K562 (cell line): ENCODE measurements at regions not wholly inside any gene's neighbourhood (a gene's known extent, or its start where the extent isn't known, plus 50 kb on each side); places are given as distances from the start of the nearest gene placed in this dataset.

Experiments used
- ATAC-seq: fragments of 200-7000 bp; cut with Tn5 transposase; 3 replicates; pipeline ENCODE4 v1.9.1; 2020; ENCODE audit warnings: moderate library complexity
- BruUV-seq: library from RNA; stranded (reverse); fragments of 400-500 nt; replicated peaks from 2 replicates; lab custom pipeline; 2021; lab: Mats Ljungman, UMichigan
- CTCF ChIA-PET: fragments of 300-600 bp; formaldehyde crosslinking; extraction: SDS; loops from one replicate; lab custom pipeline; 2021; ENCODE audit warnings: low intra/inter-chr PET ratio; lab: Yijun Ruan, JAX
- POLR2A ChIA-PET: fragments of 300-600, 350-650 bp; sonication (Branson Sonifier 250); formaldehyde crosslinking; extraction: SDS; loops from one replicate; lab custom pipeline; 2021; ENCODE audit warnings: antibody characterized with exemption, inconsistent platforms; lab: Yijun Ruan, JAX
- DNase-seq, 4 experiments: peaks; one replicate each; pipeline versions ENCODE4 v3.0.0 to v3.0.0-alpha.2; 2011 to 2018; ENCODE audit warnings: low spot score in 3 of 4, mixed read lengths in 3 of 4; ENCODE audit errors: extremely low read depth in 1 of 4
- FAIRE-seq: peaks from 2 replicates; lab custom pipeline; 2011; peaks lifted over from hg19 to GRCh38; lab: Jason Lieb, UNC
- H2AFZ ChIP-seq: 2 replicates; pipeline ENCODE4 v1.6.0; 2011; ENCODE audit warnings: low read depth, low read length, control low read depth, inconsistent platforms
- H3K27ac ChIP-seq: fragments of 200-600 bp; 3 replicates; pipeline ENCODE4 v1.8.0; 2011; ENCODE audit warnings: low read depth, mild to moderate bottlenecking, control low read depth, inconsistent platforms, low read length, moderate library complexity, mixed read lengths; ENCODE audit errors: extremely low read depth
- H3K27me3 ChIP-seq, 2 experiments: fragments of 300-600 bp in 1 of 2; 2 replicates in 1 of 2; 3 replicates in 1 of 2; pipeline versions ENCODE4 v1.6.0 to v1.8.0; 2011; ENCODE audit warnings: inconsistent platforms in 2 of 2, low read length in 2 of 2, mild to moderate bottlenecking in 1 of 2, mixed read lengths in 1 of 2, moderate library complexity in 1 of 2; ENCODE audit not compliant: control insufficient read depth in 2 of 2, insufficient read depth in 2 of 2
- H3K36me3 ChIP-seq: fragments of 300-600 bp; 3 replicates; pipeline ENCODE4 v1.8.0; 2011; ENCODE audit warnings: mild to moderate bottlenecking, low read length, inconsistent platforms; ENCODE audit not compliant: control insufficient read depth, insufficient read depth
- H3K4me1 ChIP-seq, 2 experiments: fragments of 200-600 bp in 1 of 2; replicated peaks in 1 of 2; 2 replicates in 1 of 2; 3 replicates in 1 of 2; pipeline versions ENCODE4 v1.5.1 to v1.8.0; 2011; ENCODE audit warnings: inconsistent platforms in 2 of 2, low read length in 2 of 2, mild to moderate bottlenecking in 1 of 2, mixed read lengths in 1 of 2, moderate library complexity in 1 of 2; ENCODE audit not compliant: control insufficient read depth in 2 of 2, insufficient read depth in 2 of 2
- H3K4me2 ChIP-seq: 2 replicates; pipeline ENCODE4 v1.6.1; 2011; ENCODE audit warnings: low read length, control low read depth, inconsistent platforms, mixed read lengths; ENCODE audit not compliant: insufficient read depth
- H3K4me3 ChIP-seq: fragments of 200-600 bp; sonication (generic), shearing (Covaris generic); 2 replicates; pipeline ENCODE4 v1.5.1; 2016; ENCODE audit warnings: control low read depth, inconsistent platforms
- H3K79me2 ChIP-seq: fragments of 200-600 bp; 3 replicates; pipeline ENCODE4 v1.8.0; 2011; ENCODE audit warnings: low read length, inconsistent platforms; ENCODE audit not compliant: control insufficient read depth, insufficient read depth
- H3K9ac ChIP-seq, 2 experiments: 2 replicates each; pipeline versions ENCODE4 v1.6.0 to v1.6.1; 2011; ENCODE audit warnings: low read depth in 2 of 2, low read length in 2 of 2, control low read depth in 1 of 2, inconsistent platforms in 1 of 2, mild to moderate bottlenecking in 1 of 2, mixed read lengths in 1 of 2; ENCODE audit not compliant: insufficient read depth in 1 of 2
- H3K9me1 ChIP-seq: one replicate; pipeline ENCODE4 v1.6.0; 2011; ENCODE audit warnings: inconsistent platforms, mild to moderate bottlenecking, low read length, moderate library complexity; ENCODE audit not compliant: control insufficient read depth, insufficient read depth
- H3K9me3 ChIP-seq: replicated peaks from 2 replicates; pipeline ENCODE4 v1.5.1; 2011; ENCODE audit warnings: low read depth, low read length, inconsistent platforms; ENCODE audit not compliant: control insufficient read depth, insufficient read depth
- H4K20me1 ChIP-seq: replicated peaks from 2 replicates; pipeline ENCODE4 v1.6.1; 2011; ENCODE audit warnings: low read length, inconsistent platforms, mixed read lengths; ENCODE audit not compliant: control insufficient read depth, insufficient read depth
- CC2D1A ChIP-seq: fragments of 450-650 bp; IDR thresholded peaks from 2 replicates; pipeline ENCODE4 v1.6.1; 2017; ENCODE audit warnings: mild to moderate bottlenecking
- DDX20 ChIP-seq: fragments of 450-650 bp; IDR thresholded peaks from 2 replicates; pipeline ENCODE4 v1.6.1; 2016; ENCODE audit warnings: missing genetic modification characterization, low read depth, mild to moderate bottlenecking, missing compliant biosample characterization, moderate library complexity
- DPF2 ChIP-seq: fragments of 450-650 bp; IDR thresholded peaks from 2 replicates; pipeline ENCODE4 v1.6.1; 2016
- FOXJ3 ChIP-seq: sonication (generic); formaldehyde crosslinking; IDR thresholded peaks from 2 replicates; pipeline ENCODE4 v1.4.0; 2020; ENCODE audit warnings: mild to moderate bottlenecking, missing genetic modification reagents
- GATA2 ChIP-seq: sonication (generic); formaldehyde crosslinking; IDR thresholded peaks from 2 replicates; pipeline ENCODE4 v1.4.0; 2020; ENCODE audit warnings: mild to moderate bottlenecking, missing genetic modification reagents
- LEF1 ChIP-seq: fragments of 450-650 bp; IDR thresholded peaks from 2 replicates; pipeline ENCODE4 v1.6.1; 2016; ENCODE audit warnings: mild to moderate bottlenecking
- MCM5 ChIP-seq: fragments of 450-650 bp; IDR thresholded peaks from 2 replicates; pipeline ENCODE4 v1.6.1; 2016; ENCODE audit warnings: low read depth
- MED1 ChIP-seq: sonication (generic); formaldehyde crosslinking; IDR thresholded peaks from 2 replicates; pipeline ENCODE4 v1.8.1; 2023; ENCODE audit warnings: missing genetic modification reagents, borderline replicate concordance
- ZNF24 ChIP-seq: fragments of 450-650 bp; IDR thresholded peaks from 2 replicates; pipeline ENCODE4 v1.6.1; 2016
- WGBS: fragments of 100-300 bp; shearing (Covaris generic); methylation state at CpG from one replicate; pipeline ENCODE4 v1.1.6; 2016; ENCODE audit warnings: low coverage, mixed read lengths; ENCODE audit not compliant: insufficient coverage; ENCODE audit errors: missing lambda C conversion rate; 5-methylcytosine and 5-hydroxymethylcytosine counted together
- in situ Hi-C: fragments of 300-500 bp; cut with MboI; formaldehyde crosslinking; loops from 4 replicates; pipeline ENCODE4 v1.15.0; 2018; ENCODE audit warnings: inconsistent platforms, mixed read lengths
- intact Hi-C: fragments of 100-400 bp; cut with micrococcal nuclease; formaldehyde crosslinking; loops from 2 replicates; pipeline ENCODE4 v1.14.2; 2022
- TF ChIP-seq, protein P1 (sequence below): fragments of 200-800 bp; sonication (Bioruptor generic); IDR thresholded peaks from 2 replicates; pipeline ENCODE4 v1.6.1; 2016; ENCODE audit warnings: missing genetic modification characterization, missing compliant biosample characterization
- TF ChIP-seq, protein P2 (sequence below): fragments of 450-650 bp; formaldehyde crosslinking; conservative IDR thresholded peaks from 2 replicates; pipeline ENCODE4 v1.4.0; 2022; ENCODE audit warnings: mild to moderate bottlenecking, missing genetic modification characterization
- TF ChIP-seq, protein P3 (sequence below): fragments of 250-450 bp; sonication (Bioruptor Pico); IDR thresholded peaks from 2 replicates; pipeline ENCODE4 v1.5.0; 2020; ENCODE audit warnings: mild to moderate bottlenecking

DNA sequence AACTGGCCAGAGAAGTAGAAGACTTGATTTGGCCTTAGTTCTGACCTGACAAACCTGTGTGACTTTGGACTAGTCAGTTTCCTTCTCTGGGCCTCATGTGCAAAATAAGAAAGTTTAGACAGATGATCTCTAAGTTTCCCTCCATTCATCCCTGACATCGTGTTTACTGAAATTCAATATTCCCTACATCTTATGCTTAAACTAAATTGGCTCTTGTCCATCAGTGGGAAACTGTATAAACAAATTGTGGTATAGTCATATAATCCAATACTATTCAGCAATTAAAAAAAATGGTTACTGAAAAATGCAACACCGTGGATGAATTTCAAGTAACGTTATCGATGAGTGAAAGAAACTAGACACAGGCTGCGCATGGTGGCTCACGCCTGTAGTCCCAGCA lies 64.4 kb upstream of the HRH1 start (continued):
- TF ChIP-seq, protein P1, sequence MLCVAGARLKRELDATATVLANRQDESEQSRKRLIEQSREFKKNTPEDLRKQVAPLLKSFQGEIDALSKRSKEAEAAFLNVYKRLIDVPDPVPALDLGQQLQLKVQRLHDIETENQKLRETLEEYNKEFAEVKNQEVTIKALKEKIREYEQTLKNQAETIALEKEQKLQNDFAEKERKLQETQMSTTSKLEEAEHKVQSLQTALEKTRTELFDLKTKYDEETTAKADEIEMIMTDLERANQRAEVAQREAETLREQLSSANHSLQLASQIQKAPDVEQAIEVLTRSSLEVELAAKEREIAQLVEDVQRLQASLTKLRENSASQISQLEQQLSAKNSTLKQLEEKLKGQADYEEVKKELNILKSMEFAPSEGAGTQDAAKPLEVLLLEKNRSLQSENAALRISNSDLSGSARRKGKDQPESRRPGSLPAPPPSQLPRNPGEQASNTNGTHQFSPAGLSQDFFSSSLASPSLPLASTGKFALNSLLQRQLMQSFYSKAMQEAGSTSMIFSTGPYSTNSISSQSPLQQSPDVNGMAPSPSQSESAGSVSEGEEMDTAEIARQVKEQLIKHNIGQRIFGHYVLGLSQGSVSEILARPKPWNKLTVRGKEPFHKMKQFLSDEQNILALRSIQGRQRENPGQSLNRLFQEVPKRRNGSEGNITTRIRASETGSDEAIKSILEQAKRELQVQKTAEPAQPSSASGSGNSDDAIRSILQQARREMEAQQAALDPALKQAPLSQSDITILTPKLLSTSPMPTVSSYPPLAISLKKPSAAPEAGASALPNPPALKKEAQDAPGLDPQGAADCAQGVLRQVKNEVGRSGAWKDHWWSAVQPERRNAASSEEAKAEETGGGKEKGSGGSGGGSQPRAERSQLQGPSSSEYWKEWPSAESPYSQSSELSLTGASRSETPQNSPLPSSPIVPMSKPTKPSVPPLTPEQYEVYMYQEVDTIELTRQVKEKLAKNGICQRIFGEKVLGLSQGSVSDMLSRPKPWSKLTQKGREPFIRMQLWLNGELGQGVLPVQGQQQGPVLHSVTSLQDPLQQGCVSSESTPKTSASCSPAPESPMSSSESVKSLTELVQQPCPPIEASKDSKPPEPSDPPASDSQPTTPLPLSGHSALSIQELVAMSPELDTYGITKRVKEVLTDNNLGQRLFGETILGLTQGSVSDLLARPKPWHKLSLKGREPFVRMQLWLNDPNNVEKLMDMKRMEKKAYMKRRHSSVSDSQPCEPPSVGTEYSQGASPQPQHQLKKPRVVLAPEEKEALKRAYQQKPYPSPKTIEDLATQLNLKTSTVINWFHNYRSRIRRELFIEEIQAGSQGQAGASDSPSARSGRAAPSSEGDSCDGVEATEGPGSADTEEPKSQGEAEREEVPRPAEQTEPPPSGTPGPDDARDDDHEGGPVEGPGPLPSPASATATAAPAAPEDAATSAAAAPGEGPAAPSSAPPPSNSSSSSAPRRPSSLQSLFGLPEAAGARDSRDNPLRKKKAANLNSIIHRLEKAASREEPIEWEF (CRISPR knock-in tag) = no peak
- TF ChIP-seq MCM5 (no peak), CC2D1A (no peak), LEF1 (no peak)

DNA sequence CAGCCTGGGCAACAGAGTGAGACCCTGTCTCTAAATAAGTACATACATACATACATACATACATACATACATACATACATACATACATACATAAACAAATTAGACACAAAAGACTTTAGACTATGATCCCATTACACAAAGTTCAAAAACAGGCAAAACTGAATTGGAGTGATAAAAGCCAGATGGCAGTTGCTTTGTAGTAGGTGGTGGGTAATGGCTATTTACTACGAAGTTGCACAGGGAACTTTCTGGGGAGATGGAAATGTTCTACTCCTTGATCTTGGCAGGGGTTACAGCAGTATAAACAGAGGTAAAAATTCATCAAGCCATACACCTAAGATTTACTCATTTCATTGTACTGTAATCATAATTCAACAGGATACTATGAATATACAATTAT lies 63.7 kb upstream of the HRH1 start:
- ATAC-seq (no peak), FAIRE-seq (no peak), DNase-seq (no peak)
- H3K36me3 ChIP-seq = no peaks in the 10 kb centered on the region
- no peaks in the 10 kb centered on the region for H3K79me2 ChIP-seq
- ChIA-PET CTCF (no interaction called here), POLR2A (interaction anchor here (1.0 kb wide), 1 partner anchor 15 kb away, joined by 4 read pairs; no protein-coding TSS in a partner anchor)
- H4K20me1 ChIP-seq = no peaks in the 10 kb centered on the region
- no peak overlapping the region for H3K9ac ChIP-seq
- in situ Hi-C loops (no loop called here), intact Hi-C loops (no loop called here)
- H3K27me3 ChIP-seq = peaks cover 9 to 62% of the 10 kb centered on the region in 2 experiments; a peak in 4 of 5 replicates
- H3K9me3 ChIP-seq = no peaks in the 10 kb centered on the region
- BruUV-seq = no TSS peak
- no peak overlapping the region for H3K4me3 ChIP-seq
- no peaks in the 10 kb centered on the region for H3K9me1 ChIP-seq
- no peak overlapping the region for H3K4me2 ChIP-seq
- H2AFZ ChIP-seq = no peak overlapping the region
- WGBS = 0% methylated on average over 1 of the region's 1 CpG
- peaks cover 0 to 6% of the 10 kb centered on the region in 2 experiments; a peak in 2 of 5 replicates for H3K4me1 ChIP-seq
- H3K27ac ChIP-seq = no peak overlapping the region
- no peak for TF ChIP-seq MED1 (CRISPR knock-in tag)
- no peak for TF ChIP-seq ZNF24
- TF ChIP-seq DPF2 = no peak
- TF ChIP-seq GATA2 (CRISPR knock-in tag) = no peak
- TF ChIP-seq FOXJ3 (CRISPR knock-in tag) = no peak
- no peak for TF ChIP-seq DDX20
- TF ChIP-seq, protein P2, sequence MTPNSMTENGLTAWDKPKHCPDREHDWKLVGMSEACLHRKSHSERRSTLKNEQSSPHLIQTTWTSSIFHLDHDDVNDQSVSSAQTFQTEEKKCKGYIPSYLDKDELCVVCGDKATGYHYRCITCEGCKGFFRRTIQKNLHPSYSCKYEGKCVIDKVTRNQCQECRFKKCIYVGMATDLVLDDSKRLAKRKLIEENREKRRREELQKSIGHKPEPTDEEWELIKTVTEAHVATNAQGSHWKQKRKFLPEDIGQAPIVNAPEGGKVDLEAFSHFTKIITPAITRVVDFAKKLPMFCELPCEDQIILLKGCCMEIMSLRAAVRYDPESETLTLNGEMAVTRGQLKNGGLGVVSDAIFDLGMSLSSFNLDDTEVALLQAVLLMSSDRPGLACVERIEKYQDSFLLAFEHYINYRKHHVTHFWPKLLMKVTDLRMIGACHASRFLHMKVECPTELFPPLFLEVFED (CRISPR knock-in tag) = no peak
- TF ChIP-seq, protein P3, sequence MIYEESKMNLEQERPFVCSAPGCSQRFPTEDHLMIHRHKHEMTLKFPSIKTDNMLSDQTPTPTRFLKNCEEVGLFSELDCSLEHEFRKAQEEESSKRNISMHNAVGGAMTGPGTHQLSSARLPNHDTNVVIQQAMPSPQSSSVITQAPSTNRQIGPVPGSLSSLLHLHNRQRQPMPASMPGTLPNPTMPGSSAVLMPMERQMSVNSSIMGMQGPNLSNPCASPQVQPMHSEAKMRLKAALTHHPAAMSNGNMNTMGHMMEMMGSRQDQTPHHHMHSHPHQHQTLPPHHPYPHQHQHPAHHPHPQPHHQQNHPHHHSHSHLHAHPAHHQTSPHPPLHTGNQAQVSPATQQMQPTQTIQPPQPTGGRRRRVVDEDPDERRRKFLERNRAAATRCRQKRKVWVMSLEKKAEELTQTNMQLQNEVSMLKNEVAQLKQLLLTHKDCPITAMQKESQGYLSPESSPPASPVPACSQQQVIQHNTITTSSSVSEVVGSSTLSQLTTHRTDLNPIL (CRISPR knock-in tag) = no peak
